Right kidney (tissue), 1 donor: ENCODE measurements at regions not wholly inside any gene's neighbourhood (a gene's known extent, or its start where the extent isn't known, plus 50 kb on each side); places are given as distances from the start of the nearest gene placed in this dataset.

Experiments
- DNase-seq: peaks from one replicate; pipeline ENCODE4 v3.0.0-alpha.2; 2016

DNA sequence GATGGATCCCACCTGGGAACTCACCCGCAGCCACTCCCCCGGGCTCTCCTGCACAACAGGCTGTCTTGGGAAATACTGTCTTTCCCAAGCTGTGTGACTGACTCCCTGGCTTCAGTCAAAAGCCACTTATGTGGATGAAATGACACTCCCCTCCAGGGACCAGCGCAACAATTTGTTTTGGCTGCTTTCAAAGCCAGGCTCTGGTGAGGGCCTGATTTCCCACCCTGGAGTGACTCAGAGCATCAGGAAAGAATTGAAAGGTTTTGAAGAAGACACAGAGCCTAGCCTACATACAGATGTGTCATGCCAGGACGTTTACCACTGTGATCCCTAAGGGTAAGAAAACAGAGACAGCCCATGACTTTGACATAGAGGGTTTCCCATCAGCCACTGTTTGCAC, 550.5 kb downstream of the MIAT start:
- no peak for DNase-seq

DNA sequence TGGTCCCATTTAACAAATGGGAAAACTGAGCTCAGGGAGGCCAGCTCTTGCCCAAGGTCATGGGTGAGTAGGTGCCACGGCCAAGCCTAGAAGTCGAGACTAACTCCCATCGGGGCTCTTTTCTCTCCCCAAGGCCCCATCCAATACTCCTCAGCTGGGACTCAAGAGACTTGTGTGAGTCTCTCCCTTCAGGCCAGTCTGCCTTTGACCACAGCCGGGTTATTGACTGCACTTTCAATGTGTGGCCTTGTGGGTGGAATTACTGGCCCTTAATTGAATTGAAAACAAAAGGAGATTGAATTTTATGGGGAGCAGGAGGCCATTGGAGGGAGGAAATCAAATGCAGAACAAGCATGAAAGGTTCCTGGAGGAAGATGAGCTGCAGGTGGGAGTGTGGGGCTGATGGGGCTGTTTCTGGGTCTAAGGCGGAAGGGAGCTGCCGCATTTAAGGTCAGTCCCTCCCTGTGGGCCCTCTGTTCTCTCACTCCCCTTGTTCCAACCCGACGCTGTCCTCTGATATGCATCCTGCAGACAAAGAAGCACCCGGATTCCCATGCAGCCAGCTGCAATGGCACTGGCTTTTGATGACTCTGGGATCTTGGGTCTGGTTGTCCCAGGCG, 552.8 kb downstream of the MIAT start:
- DNase-seq = peak; percentile 41

GRCh38 chr22:27212102-27212501, 554.7 kb downstream of the MIAT start:
- no peak for DNase-seq

DNA sequence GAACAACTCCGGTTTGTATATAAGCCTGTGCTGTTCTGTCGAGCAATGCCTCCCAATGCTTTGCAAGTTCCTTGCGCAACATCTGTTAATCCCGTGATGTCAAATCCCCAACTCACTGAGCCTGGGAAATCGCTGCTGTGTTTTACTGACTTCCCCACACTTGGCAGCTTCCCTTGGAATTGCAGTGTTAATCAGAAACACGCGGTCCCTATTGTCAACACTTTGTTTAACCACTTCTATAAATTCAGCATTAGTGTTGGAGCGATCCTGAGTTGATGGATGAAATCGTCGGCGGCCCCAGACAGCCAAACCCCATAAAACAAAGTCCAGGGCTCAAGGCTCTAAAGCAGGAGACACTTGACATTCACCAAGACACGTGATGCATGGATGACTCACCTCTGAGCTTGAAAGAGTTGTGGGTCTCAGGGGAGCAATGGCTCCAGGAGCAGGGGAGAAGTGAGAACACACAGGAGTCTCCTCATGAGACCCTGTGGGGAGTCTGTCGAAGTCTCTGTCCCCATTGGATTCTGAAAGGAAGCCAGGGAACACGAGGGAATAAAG, 555.3 kb downstream of the MIAT start:
- peak; percentile 45 for DNase-seq

GRCh38 chr22:27213294-27213693, 555.9 kb downstream of the MIAT start:
- DNase-seq = no peak

DNA sequence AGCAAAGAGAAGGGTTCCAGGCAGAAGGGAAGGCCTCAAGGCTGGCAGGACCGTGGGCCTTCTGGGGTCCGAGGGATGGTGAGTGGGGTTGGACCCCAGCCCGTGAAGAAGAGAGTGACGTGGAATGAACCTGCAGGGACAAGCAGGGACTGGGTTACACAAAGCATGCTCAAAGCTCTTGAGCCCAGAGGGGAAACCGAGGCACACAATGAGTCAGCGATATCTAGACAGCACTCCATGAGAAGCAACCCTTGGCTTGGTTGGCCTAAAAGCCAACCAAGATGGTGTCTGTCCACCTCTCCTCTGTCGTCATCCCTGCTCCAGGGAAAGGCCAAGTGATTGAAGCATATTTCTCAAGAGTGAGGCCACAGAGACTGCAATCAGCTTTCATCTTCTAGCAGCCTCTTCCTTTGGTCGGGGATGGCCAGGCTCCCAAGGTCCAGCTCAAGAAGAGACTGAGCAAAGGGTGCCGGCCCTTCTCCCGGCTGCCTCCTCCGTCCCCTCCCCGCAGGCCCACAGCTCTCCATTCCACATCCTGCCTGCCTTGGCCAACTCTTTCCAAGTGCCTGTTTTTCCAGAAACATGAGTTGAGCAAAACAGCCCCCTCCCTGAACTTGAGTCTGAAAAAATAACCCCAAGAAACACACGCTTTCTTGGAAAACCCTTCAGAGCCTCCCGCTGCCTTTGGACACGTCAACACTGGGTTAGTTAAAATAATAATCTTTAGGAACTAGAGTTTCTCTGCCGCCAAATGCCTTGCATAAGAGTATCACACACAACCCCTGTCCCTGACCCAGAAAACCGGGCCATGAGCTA, 556.6 kb downstream of the MIAT start:
- DNase-seq = no peak

- no peak for DNase-seq
These were observed 557.3 kb downstream of the MIAT start for GRCh38 chr22:27214691-27215090.

GRCh38 chr22:27215871-27216270, 558.5 kb downstream of the MIAT start:
- DNase-seq = no peak

GRCh38 chr22:27216444-27216843, 559.1 kb downstream of the MIAT start:
- DNase-seq = no peak

- DNase-seq = no peak
These were observed 559.8 kb downstream of the MIAT start for GRCh38 chr22:27217154-27217553.

GRCh38 chr22:27218012-27218920, 560.9 kb downstream of the MIAT start:
- DNase-seq = no peak

DNA sequence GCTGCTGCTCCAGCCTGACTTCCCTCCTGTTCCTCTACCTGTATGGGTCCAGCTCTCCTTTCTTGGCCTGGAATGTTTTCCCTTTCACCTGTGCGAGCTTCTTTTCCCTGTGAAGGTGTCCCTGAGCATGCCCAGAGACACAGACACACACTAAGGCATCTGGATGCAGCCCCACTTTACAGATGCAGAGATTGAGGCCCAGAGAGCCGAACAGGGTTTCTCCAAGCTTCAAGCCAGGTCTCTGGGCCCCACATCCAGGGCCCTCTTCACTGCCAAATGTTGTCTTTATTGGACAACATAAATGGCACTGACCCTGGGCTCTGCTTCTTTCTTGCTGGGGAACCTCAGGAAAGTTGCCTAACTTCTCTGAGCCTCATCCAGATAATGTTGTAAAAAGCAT, 561.6 kb downstream of the MIAT start:
- DNase-seq = no peak

GRCh38 chr22:27220339-27220738, 563.0 kb downstream of the MIAT start:
- DNase-seq = no peak

GRCh38 chr22:27222178-27222577, 564.8 kb downstream of the MIAT start:
- DNase-seq = no peak

DNA sequence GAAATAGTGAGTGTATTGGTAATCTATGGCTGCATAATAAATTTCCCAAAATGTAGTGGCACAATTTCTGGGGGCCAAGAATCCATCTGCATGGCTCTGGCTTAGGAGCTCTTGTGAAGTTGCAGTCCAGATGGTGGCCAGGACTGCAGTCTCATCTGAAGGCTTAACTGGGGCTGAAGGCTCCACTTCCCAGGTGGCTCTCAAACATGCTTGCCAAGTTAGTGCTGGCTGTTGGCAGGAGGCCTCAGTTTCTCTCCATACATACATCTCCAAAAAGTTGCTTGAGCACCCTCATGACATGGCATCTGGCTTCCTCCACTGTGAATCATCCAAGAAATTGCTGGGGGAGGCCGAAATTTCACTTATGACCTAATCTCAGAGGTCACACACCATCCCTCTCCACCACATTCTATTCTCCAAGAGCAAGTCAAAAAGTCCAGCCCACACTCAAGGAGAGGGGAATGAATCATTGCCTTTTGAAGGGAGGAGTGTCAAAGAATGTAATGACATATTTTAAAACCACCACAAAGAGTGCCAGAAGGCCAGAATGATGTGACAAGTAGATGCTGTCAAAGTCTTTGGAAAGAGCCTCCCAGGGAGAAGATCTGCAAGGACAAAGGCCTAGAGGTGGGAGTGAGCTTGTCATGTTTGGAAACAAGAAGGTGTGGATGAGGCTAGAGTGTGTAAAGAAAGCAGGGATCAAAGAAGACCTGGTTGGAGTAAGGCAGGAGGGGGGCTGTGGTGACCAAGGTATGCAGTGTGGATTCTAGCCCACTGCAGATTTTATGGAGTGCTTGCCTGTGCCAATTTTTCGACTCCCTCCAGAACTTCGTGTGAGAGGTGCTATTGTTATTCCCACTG, 566.2 kb downstream of the MIAT start:
- DNase-seq = no peak

DNA sequence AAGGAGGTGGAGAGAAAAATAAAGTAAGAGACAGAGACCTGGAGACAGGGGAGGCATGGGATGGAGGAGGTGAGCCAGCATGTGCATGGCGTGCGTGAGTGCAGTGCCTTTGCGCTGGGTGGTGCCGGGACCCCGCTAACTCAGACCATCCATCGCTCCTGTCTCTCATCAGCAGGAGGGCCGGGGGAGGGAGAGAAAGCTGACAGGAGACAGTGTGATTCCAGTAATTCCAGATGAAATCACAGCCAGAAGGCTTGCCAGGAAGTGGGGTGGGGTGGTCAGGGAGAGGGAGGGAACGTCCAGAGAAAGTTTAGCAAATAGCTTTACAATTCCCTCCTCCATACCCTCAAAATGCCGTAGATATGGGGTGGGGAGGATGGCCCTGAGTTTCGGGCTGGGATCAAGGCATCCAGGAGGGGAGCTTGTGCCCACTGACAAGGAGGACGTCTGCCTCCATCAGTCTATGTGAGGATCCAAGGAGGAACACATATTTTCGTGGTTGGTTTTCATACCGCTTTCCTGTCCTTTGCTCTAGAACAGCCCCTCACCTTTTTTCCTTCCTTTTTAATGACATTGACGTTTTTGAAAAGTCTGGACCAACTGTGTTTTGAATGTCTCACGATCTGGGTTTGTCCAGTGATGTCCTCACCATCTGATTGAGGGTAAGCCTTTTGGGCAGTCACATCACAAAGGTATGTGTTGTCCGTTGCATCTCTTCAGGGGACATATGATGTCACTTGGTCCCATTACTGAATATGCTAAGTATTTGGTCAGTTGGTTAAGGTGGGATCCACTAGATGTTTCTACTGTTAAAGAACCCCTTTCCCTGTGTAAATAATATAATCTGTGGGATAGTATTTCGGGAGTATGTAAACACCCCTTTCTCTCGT, 567.3 kb downstream of the MIAT start:
- no peak for DNase-seq

GRCh38 chr22:27226666-27227065, 569.3 kb downstream of the MIAT start:
- DNase-seq = no peak

- DNase-seq = no peak
These were observed 571.4 kb downstream of the MIAT start for GRCh38 chr22:27228771-27229170.

DNA sequence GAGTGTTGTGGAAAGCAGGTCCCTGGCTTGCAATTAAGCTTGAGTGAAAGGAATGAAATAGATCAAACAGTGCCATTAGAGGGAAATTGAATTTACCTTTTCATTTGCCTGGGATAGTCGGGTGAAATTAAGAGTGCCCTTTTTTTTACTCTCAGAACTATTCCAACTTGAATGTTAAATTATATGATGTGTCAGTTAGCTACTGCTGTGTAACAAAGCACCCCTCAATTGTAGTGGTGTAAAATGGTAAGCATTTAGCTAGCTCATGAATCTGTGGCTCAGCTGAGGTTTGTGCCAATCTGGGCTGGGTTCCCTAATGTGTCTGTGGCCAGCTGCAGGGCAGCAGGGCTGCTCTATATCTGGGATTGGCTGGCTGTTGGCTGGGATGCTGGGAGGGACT, 571.4 kb downstream of the MN1 start:
- DNase-seq = no peak

GRCh38 chr22:27231266-27231665, 570.3 kb downstream of the MN1 start:
- no peak for DNase-seq

DNA sequence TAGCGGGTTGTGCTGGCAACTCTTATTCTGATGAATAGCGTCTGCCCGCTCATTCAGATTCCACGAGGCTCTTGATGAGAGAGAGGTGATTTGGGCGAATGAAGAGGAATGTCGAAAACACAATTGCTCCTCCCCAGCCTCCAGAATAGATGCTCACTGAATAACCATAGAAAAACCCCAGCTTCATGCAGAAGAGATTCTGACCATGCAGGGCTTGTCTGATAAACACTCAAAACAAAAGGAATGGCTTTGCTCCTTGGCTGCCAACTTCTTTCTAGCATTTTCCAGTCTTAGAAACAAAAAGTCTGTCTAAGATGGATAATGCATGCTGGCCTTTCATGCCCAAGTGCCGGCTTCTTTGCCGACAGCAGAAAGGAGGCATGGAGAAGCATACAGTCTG, 569.5 kb downstream of the MN1 start:
- no peak for DNase-seq
